NCI-H446 (cell line): ENCODE measurements at regions not wholly inside any gene's neighbourhood (a gene's known extent, or its start where the extent isn't known, plus 50 kb on each side); places are given as distances from the start of the nearest gene placed in this dataset.

Source experiments
- DNase-seq, 2 experiments: peaks; one replicate each; lab custom pipeline; 2025; lab: John Stamatoyannopoulos, UW

GRCh38 chr6:126419901-126420300 is 80.0 kb downstream of the CENPW start:
- no peak for DNase-seq

- DNase-seq, result no peak
These were observed 83.0 kb downstream of the CENPW start for GRCh38 chr6:126422912-126423311.

- no peak for DNase-seq
These were observed 87.8 kb downstream of the CENPW start for GRCh38 chr6:126427713-126428112.

DNA sequence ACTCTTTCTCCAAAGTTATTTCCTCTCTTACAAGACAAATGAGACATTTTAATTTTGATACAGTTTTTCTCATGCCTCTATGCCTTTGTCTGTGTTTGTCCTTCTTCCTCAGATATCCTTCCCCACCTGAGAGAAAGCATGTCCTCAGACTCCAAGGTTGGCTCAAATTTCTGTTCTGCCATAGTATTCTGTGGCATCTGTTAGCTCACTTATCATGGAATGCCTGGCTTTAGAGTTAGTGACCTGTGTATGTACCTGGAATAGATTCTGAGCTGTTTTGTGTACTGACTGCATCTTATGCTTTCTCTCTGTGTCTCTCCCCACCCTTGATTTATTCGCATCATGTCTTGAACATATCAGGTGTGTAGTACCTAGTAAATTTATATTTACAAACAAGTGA is 90.0 kb downstream of the CENPW start:
- DNase-seq, result no peak

GRCh38 chr6:126432564-126432963 is 92.6 kb downstream of the CENPW start:
- no peak for DNase-seq

- no peak for DNase-seq
These were observed 94.0 kb downstream of the CENPW start for GRCh38 chr6:126433927-126434326.

DNA sequence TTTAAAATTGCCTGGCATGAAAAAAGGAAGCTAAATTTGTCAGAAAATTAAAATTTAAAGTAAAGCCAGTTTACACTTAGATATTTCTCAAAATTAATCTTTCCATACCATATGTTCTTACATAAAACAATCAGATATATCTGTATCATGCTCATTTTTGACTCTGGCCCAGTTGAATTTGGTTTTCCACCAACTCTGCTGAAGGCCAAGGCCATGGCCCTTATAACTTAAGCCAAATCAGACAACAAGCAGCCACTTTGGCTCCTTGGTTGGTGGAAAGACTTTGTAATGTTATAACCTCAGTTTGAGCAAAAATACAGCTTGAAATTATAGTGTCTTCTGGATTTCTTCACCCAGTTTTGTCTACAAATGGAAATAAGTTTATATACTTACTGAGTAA is 97.3 kb downstream of the CENPW start:
- no peak for DNase-seq

DNA sequence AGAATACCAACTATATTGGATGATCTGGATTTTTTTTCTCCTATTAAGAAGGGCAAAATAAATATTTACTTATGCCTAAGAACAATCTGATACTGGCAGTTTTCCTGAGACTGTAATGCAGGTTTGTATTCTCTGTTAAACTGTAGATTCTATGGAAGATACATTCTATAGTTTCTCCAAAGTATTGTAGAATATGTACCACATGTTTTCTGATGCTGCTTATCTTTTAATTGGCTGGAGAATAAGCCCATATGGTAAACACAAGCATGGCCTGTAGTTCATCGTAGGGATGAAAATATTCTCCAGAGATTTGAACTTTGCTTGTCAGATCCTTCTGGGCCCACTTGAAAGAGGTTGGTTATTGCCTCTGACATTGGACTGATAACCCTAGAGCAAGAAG is 99.1 kb downstream of the CENPW start:
- DNase-seq, result no peak

- no peak for DNase-seq
These were observed 101.0 kb downstream of the CENPW start for GRCh38 chr6:126440923-126441322.

DNA sequence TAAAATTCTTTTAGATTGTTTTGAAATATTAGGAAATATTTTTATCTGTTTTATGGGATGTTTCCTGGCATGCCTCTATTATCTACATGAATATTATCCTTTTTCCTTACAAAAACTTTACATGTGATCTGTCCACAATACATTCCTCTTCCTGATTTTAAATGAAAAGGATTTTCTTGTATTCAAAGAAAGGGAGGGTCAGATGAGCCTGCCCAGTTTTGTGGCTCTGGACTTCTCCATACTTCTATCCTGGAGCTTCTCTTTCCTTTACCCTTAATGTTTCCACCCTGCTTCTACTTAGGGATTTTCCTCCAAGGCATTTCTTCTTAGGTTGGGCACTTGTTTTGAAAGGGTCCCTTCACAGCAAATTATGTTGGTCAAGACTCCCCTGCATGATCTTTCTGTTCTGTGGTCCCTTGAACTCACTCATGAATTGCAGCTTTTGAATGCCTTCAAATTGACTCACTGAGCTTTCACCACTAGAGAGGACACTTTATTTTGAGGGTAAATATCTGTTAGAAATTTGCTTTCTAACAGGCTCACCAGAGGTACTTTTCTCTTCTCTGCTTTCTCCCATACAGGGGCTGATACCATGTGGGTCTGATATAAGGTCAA is 104.9 kb downstream of the CENPW start:
- no peak for DNase-seq

GRCh38 chr6:126446248-126446647 is 106.3 kb downstream of the CENPW start:
- no peak for DNase-seq

GRCh38 chr6:126447367-126447766 is 107.5 kb downstream of the CENPW start:
- DNase-seq, result no peak

- DNase-seq, result no peak
These were observed 121.1 kb downstream of the CENPW start for GRCh38 chr6:126461045-126461444.

- no peak for DNase-seq
These were observed 124.3 kb downstream of the CENPW start for GRCh38 chr6:126464245-126464644.

- no peak for DNase-seq
These were observed 135.5 kb downstream of the CENPW start for GRCh38 chr6:126475449-126475848.

DNA sequence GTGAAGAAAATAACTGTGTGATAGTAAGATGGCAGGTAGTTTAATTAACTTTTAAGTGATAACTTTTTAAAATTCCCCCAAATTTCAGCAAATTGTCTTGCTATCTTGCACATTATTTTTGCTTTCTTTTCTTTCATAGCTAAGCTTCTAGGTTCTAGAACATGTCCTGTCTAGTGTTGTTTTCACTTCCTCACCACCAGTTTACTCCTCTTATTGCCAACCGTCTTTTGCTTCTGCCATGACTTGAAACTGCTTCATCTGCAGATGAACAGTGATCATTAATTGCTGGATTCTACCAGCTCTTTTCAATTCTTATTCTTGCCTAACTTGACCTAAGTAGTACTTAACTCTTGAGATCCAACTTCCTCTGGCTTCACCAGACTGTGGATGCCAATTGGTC is 137.8 kb downstream of the CENPW start:
- DNase-seq, result no peak

GRCh38 chr6:126480268-126480667 is 140.4 kb downstream of the CENPW start:
- DNase-seq, result no peak

DNA sequence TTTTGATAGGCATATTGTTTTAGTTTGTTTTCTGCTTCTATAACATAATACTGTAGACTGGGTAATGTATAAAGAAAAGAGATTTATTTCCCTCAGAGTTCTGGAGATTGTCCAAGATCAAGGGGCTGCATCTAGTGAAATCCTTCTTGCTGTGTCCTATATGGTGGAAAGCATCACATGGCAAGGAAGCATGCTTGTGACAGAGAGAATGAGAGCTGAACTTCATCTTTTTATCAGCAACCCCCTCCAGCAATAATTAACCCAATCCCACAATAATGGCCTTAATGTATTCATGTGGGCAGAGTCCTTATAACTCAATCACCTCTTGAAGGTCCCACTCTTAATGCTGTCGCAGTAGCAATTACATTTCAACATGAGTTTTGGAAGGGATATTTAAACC is 141.4 kb downstream of the CENPW start:
- no peak for DNase-seq

DNA sequence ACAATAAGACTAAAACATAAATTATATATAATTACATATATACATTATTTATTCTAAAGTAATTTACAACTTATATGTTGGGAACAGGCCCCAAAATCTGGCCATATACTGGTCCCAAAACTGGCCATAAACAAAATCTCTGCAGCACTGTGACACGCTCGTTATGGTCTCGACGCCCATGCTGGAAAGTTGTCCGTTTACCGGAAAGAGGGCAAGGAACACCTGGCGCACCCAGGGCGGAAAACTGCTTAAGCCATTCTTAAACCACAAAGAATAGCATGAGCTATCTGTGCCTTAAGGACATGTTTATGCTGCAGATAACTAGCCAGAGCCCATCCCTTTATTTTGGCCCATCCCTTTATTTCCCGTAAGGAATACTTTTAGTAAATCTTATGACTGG is 164.9 kb downstream of the CENPW start:
- no peak for DNase-seq

DNA sequence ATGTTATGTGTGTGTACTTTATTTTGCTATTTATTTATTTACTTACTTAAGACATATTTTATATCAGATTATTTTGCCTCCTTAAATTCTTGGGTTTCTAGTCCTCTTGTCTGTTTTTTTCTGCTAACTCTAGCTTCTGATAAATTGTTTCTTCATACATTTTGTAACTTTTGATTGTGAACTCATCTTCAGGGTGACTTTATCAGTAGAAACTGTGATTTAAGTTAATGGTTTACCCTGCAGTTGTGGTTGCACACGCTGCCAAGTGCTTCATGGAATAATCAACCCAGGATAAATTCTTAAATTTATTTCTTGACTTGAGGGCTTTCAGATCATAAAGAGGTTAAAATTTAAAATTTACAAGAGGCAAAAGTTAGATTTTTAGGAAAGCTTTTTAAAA is 173.3 kb downstream of the CENPW start:
- DNase-seq, result no peak

GRCh38 chr6:126516411-126516810 is 176.5 kb downstream of the CENPW start:
- no peak for DNase-seq

- no peak for DNase-seq
These were observed 185.0 kb downstream of the CENPW start for GRCh38 chr6:126524811-126525326.

DNA sequence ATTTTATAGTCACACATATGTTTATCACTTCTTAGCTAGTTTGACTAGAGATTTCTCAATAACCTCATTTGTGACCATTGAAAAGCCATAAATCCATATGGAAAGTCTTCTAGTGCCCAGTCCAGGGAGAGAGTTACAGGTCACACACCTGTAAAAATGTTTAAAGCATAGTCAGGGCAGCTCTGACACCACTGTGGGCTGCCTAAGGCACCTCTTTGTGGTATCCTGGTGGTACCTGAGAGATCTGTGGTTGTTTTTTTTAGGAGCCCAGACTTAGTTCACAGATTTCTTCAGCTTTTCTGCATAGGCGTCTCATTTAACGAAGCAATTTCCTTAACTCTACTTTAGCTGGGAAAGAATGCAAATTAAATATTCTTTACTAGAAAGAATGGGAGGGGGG is 186.6 kb downstream of the CENPW start:
- DNase-seq, result no peak

- DNase-seq, result no peak
These were observed 187.2 kb downstream of the CENPW start for GRCh38 chr6:126526996-126527606.
